Right hindlimb (tissue), 1 donor: ENCODE measurements at regions not wholly inside any gene's neighbourhood (a gene's known extent, or its start where the extent isn't known, plus 50 kb on each side); places are given as distances from the start of the nearest gene placed in this dataset.

Source experiments
- DNase-seq: peaks from one replicate; pipeline ENCODE4 v3.0.0-alpha.2; 2018

DNA sequence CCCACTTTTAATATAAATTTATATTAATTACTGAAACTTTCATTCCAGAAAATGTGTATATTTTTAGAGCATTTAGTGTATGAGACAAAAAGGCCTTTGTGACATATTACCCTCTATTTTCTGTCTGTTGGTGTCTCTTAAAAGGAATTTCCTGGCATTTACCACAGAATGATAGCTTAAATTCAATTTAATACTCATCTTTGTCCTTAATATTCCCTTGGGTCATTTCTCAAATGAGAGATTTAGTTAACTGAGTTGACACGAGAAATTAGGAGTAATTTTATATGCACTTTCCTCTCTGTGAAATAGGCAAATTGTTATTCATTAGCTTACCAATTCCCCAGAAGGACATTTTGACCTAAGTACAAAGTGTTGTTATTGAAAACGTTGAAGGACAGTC is 101.7 kb upstream of the CTTNBP2 start:
- no peak for DNase-seq

DNA sequence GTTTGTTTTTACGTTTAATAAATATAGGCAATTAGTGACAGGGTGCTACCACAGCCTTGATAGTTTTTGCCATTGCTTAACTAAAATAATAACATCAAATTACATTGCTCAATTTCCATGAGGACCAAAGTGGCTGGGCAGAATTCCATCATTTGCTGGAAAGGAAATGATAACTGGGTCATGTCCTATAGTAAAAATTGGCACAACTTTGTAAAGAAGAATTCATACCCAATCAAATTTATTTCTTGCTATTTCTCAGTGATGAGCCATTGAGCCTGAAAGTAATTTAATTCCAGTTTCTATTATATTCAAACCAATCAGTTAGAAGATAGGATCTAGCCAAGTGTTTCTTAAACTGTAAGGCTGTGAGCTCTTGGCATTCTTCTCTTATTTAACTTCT is 102.2 kb upstream of the CTTNBP2 start:
- no peak for DNase-seq

DNA sequence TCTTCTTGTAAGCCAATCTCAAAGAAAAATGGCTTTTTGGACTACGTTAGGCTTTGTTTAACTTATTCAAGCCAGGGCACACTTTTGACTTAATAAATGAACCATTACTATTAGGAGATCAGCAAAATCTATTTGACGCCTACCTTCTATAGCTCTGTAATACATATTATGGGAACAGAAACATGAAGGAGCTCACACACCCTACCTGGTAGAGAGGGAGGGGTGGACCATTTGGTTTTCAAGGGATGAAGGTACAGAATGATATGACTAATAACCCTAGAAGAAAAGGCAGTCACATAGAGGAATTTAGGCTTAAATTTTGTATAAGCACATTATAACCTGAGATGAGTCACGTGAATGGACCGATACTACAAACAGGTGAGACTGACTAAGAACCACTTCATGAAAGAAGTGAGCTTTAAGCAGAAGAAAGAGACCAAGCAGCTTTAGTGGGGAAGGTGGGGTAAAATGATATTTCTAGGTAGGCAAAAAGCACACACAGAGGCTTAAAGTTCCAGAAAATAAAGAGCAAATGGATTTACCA is 106.8 kb upstream of the CTTNBP2 start:
- DNase-seq, result no peak

GRCh38 chr7:117982071-117983055 is 109.1 kb upstream of the CTTNBP2 start:
- DNase-seq, result no peak

DNA sequence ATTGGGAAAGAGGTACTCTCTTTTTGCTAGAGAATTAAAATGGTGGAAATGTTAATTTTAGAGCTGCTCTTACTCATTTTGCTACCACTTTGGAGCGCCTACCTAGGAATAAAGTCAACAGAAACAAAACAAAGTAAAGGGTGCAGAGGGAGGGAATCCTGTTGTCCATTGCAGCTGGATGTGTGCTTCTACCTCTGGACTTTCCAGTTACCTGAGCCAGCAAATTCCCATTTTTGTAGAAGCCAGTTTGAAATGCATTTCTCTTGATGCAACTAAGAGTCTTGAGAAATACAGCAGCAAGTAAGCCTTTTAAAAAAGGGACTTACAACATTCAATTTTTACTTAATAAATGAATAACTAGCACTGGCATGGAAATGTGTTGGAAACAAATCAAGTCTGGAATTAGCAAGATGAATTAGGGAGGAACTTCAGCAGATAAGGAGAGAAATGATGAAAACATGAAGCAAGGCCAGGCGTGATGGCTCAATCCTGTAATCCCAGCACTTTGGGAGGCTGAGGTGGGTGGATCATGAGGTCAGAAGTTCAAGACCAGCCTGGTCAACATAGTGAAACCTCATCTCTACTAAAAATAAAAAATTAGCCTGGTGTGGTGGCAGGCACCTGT is 113.5 kb upstream of the CTTNBP2 start:
- no peak for DNase-seq

DNA sequence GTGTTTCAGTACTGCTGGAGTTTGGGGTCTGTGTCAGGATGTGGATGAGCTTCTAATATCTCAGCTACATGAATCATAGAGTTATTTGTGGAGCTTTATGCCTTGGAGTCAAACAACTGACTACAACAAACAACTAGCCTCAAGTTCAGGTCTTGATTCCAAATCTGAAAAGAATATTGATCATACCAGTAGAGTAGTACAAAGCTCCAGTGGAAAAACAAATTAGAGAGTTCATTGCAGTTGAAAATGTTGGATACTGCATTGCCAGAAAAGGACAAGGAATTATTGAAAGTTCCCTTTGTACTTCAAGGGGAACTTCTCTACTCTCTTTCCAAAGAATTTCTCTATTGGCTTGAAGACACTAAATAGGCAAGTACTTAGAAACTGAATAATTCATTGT is 117.6 kb upstream of the CTTNBP2 start:
- no peak for DNase-seq

DNA sequence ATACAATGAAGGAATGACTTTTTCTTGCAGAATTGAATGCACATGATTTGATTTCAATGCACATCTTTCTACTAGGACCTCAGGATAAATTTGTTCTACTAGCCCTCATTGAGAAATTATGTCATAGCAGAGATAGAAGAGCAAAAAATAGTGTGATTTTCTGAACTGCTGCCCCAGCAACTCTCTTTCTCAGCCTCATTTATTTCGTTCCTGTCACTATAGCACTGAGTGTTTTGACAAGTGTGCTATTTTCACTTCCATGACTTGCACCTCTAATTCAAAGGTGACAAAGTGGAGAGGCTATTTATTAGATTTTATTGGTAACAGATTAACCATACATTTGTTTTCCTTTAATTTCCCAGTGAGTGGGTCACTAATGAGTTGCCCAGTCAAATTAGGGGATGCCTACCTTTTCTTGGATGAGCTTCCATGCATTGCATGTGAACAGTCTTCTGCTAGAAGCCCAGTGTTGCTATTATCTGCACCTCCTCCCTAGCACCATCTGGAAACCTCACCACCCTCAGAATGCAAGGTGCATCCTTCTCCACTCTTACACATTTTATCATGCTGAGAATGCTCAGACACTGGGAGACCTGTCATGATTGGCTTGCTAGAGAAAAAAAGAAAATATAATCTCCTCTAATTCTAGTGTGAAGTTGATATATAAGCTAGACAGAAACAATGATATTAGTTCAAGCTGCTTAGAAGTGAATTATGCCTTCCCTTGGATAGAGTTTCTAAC is 119.6 kb upstream of the CTTNBP2 start:
- DNase-seq, result no peak

- DNase-seq, result peak; percentile 27
Measured at GRCh38 chr7:117993377-117994003, 120.2 kb upstream of the CTTNBP2 start.

DNA sequence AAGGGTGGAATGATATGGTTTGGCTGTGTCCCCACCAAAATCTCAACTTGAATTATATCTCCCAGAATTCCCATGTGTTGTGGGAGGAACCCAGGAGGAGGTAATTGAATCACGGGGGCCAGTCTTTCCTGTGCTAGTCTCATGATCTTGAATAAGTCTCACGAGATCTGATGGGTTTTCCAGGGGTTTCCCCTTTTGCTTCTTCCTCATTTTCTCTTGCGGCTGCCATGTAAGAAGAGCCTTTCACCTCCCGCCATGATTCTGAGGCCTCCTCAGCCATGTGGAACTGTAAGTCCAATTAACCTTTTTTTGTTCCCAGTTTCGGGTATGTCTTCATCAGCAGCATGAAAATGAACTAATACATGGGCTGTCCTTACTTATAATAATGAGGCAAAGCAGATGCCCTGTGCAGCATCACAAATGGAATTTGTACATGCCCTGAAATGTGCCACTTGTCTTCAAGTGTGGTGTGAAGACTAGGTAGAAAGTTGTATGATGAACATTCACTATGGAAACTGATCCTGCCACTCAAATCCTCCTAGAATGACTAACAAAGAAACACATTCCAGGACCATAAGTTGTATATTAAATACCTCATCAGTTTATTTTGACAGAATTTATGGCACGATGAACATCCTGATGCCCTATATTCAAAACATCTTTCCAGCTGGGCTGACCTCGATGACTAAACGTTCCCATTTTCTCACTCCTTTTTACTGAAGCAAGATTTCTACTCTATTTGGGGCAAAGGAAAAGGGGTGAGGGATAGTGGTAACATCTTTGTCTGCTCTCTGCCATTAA is 122.8 kb upstream of the CTTNBP2 start:
- no peak for DNase-seq

- no peak for DNase-seq
Measured at GRCh38 chr7:117997862-117998825, 124.9 kb upstream of the CTTNBP2 start.

GRCh38 chr7:118000480-118001202 is 127.4 kb upstream of the CTTNBP2 start:
- no peak for DNase-seq

- DNase-seq, result no peak
Measured at GRCh38 chr7:118003476-118003875, 130.2 kb upstream of the CTTNBP2 start.

DNA sequence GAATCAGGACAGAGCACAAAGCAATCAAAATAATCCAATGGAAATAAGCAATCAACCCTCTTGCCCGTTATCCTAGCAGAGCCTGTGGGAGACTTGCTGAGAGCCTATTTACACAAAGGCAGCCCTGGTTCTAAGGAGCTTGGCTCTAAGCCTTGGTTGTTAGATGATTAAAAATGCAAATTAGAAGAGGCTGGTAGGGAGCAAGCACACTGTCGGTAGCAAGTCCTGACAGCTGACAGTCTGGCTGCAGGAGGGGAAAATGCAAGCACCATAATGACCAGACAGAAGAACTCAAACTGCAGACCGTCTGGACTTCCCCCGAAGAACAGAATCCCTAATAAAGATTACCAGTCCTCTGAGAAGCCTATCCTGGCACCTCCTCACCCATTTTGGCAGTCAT is 131.8 kb upstream of the CTTNBP2 start:
- DNase-seq, result no peak

GRCh38 chr7:118006979-118007378 is 133.7 kb upstream of the CTTNBP2 start:
- no peak for DNase-seq

DNA sequence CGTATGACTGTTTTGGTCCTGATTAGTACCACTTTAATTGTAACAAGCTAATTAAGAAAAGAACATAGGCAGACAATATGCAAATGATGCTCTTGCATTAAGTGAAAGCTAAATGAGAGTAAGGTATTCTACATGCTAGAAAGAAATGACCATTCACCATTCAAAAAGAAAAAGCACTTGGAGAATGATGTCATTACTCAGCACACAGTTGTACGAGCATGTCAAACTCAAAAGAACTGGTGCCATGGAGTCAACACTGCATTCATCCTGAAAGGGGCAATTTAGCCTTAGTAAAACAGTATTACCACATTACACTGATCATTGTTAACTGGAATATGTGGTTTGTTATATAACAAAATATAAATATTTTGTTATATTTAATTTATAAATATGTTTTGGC is 136.2 kb upstream of the CTTNBP2 start:
- no peak for DNase-seq

GRCh38 chr7:118011652-118012051 is 138.4 kb upstream of the CTTNBP2 start:
- no peak for DNase-seq

DNA sequence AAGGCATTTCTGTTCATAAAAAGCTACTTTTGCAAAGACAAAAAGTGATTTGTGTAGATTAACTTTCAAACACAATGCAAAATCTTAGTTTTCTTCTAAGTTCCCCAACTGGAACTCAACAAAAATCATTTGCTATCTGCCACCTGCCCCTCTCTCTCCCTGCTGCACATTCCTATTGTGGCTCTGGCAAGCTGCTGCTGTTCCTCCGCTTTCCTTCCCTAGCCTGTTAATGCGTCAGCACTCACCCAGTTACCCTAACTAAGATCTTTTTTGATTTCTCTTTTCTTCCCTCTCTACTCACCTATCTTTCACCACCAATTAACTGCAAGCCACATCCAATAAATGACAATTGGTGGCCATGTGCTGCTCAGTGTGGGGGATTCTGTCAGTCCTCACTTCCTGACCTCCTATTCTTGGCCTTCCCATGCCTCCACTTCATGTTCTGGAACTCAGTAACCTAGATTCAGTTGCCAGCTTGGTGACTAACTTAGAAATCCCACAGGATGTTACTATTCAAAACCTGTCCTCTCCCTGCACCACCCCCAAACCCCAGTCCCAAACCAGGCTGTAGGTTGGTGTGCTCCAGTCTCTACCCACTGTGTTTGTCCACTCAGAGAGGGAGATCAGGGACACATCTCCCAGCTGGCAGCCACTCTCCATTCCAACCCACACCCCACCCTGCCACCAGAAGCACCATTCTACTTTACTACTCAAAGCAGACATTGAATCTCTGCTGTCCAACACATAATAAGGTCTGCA is 140.2 kb upstream of the CTTNBP2 start:
- no peak for DNase-seq

GRCh38 chr7:118022546-118022945 is 149.3 kb upstream of the CTTNBP2 start:
- DNase-seq, result no peak

GRCh38 chr7:118026791-118027190 is 153.6 kb upstream of the CTTNBP2 start:
- DNase-seq, result no peak
